ENCODE measurements at regions not wholly inside any gene's neighbourhood (a gene's known extent, or its start where the extent isn't known, plus 50 kb on each side); places are given as distances from the start of the nearest gene placed in this dataset.
"Not testable (repeated sequence)": the region's sequence is repeated elsewhere in the genome, so short reads cannot be mapped to it uniquely, and the experiment has no call there.

- no peak overlapping the region for H3K4me3 ChIP-seq (ENCODE audit: low read depth, low read length)
- TF ChIP-seq CTCF (IDR thresholded peaks at IDR 0.05; ENCODE audit: borderline replicate concordance, insufficient read depth, low read depth, low read length) = no peak
Measured at GRCh38 chr18:78499586-78499985, 480.0 kb upstream of the SALL3 start.

GRCh38 chr18:78501251-78501650 is 478.4 kb upstream of the SALL3 start:
- no peak for TF ChIP-seq CTCF (IDR thresholded peaks at IDR 0.05; ENCODE audit: borderline replicate concordance, insufficient read depth, low read depth, low read length)
- H3K4me3 ChIP-seq (ENCODE audit: low read depth, low read length) = no peak overlapping the region

- no peak for TF ChIP-seq CTCF (IDR thresholded peaks at IDR 0.05; ENCODE audit: borderline replicate concordance, insufficient read depth, low read depth, low read length)
- no peak overlapping the region for H3K4me3 ChIP-seq (ENCODE audit: low read depth, low read length)
Measured at GRCh38 chr18:78503129-78503528, 476.5 kb upstream of the SALL3 start.

- no peak for TF ChIP-seq CTCF (IDR thresholded peaks at IDR 0.05; ENCODE audit: borderline replicate concordance, insufficient read depth, low read depth, low read length)
- no peak overlapping the region for H3K4me3 ChIP-seq (ENCODE audit: low read depth, low read length)
Measured at GRCh38 chr18:78505851-78506461, 473.7 kb upstream of the SALL3 start.

- H3K4me3 ChIP-seq (ENCODE audit: low read depth, low read length) = no peak overlapping the region
- no peak for TF ChIP-seq CTCF (IDR thresholded peaks at IDR 0.05; ENCODE audit: borderline replicate concordance, insufficient read depth, low read depth, low read length)
Measured at GRCh38 chr18:78507217-78507616, 472.4 kb upstream of the SALL3 start.

- H3K4me3 ChIP-seq (ENCODE audit: low read depth, low read length) = not testable (repeated sequence)
Measured at GRCh38 chr18:78508228-78508824, 471.3 kb upstream of the SALL3 start.

- no peak overlapping the region for H3K4me3 ChIP-seq (ENCODE audit: low read depth, low read length)
- no peak for TF ChIP-seq CTCF (IDR thresholded peaks at IDR 0.05; ENCODE audit: borderline replicate concordance, insufficient read depth, low read depth, low read length)
Measured at GRCh38 chr18:78510091-78510490, 469.5 kb upstream of the SALL3 start.
